Upper lobe of left lung (tissue), 6 donors: ENCODE measurements at regions not wholly inside any gene's neighbourhood (a gene's known extent, or its start where the extent isn't known, plus 50 kb on each side); places are given as distances from the start of the nearest gene placed in this dataset.
A peak's percentile ranks its signal among the peaks of the same experiment; 100 is the strongest.

Source experiments
- ATAC-seq, 2 donors: fragments of 200-7000 bp; cut with Tn5 transposase; one replicate each; pipeline ENCODE4 v1.9.1; 2022; ENCODE audit warnings: mild to moderate bottlenecking in 2 of 2, moderate library complexity in 2 of 2; ENCODE audit not compliant: low FRiP score in 2 of 2
- DNase-seq, 2 donors: peaks; one replicate each; pipeline ENCODE4 v3.0.0-alpha.2; 2019 to 2020
- H3K27ac ChIP-seq, 4 donors: fragments of 200-600 bp; sonication (generic); one replicate each; pipeline ENCODE4 v1.5.1; 2016 to 2019
- H3K27me3 ChIP-seq, 4 donors: fragments of 200-600 bp; sonication (generic); one replicate each; pipeline ENCODE4 v1.5.1; 2017 to 2019
- H3K36me3 ChIP-seq, 4 donors: fragments of 200-600 bp; sonication (generic); one replicate each; pipeline ENCODE4 v1.5.1; 2016 to 2019
- H3K4me1 ChIP-seq, 4 donors: fragments of 200-600 bp; sonication (generic); one replicate each; pipeline ENCODE4 v1.5.1; 2018 to 2019
- H3K4me3 ChIP-seq, 4 donors: fragments of 200-600 bp; sonication (generic); one replicate each; pipeline ENCODE4 v1.5.1; 2017 to 2019; ENCODE audit warnings: mild to moderate bottlenecking in 2 of 4, moderate library complexity in 1 of 4
- H3K9me3 ChIP-seq, 4 donors: fragments of 200-600 bp; sonication (generic); one replicate each; pipeline ENCODE4 v1.5.1; 2018 to 2019
- EP300 ChIP-seq, 4 donors: sonication (generic); formaldehyde crosslinking; IDR thresholded peaks; one replicate each; pipeline ENCODE4 v1.5.1; 2017; ENCODE audit warnings: antibody characterized with exemption in 4 of 4, control low read depth in 2 of 4
- POLR2A ChIP-seq, 4 donors: fragments of 450-650 bp; IDR thresholded peaks; one replicate each; pipeline ENCODE4 v1.5.1; 2016 to 2017; ENCODE audit warnings: antibody characterized with exemption in 4 of 4, mild to moderate bottlenecking in 2 of 4
- POLR2AphosphoS5 ChIP-seq, 2 donors: sonication (generic); formaldehyde crosslinking; IDR thresholded peaks; one replicate each; pipeline ENCODE4 v1.5.1; 2017; ENCODE audit warnings: antibody characterized with exemption in 2 of 2
- WGBS, 2 donors: methylation state at CpG; one replicate each; pipeline ENCODE4 v1.1.5; 2017 to 2018; 5-methylcytosine and 5-hydroxymethylcytosine counted together
- TF ChIP-seq, protein P1 (sequence below), 6 experiments: fragments of 450-650 bp in 4 of 6; fragments of 200-600 bp in 2 of 6; sonication (generic) in 2 of 6; IDR thresholded peaks; one replicate each; pipeline ENCODE4 v1.5.1; 2016 to 2019; ENCODE audit warnings: antibody characterized with exemption in 6 of 6
- donor health status: DM: no; HTN: no; CAD: no; lungs with moderate emphysema.
- donor health status: DM: no; HTN: yes; CAD: no; lungs with severe emphysema.

DNA sequence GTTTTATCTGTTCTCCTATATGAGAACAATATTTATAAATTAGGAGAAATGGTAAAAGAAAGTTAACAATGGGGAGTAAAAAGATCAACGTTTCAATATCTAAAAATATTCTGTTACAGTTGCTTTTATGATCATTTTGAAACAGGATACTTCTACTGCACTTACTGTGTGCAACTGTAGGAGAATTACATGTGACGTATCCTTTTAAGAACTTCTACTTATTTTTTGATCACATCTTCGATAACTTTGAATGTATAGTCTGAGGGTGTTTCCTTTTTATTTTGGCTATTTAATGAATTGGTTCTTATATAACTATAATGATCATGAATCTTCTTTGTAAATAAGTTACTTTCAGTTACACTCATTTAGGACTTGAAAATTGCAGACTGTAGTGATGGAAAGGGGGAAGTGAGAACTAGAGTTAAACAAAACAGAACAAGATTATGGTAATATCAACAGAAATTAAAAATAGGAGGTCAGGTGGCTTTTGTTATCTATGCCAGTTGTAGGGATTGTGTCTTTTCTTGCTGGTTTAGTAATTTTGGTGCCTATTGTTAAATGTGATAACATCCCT lies 109.9 kb downstream of the MSTN start:
- no peak for ATAC-seq
- Histone ChIP-seq H3K9me3 (no peaks in the 10 kb centered on the region), H3K27ac (no peak overlapping the region), H3K4me1 (no peaks in the 10 kb centered on the region), H3K4me3 (no peak overlapping the region), H3K27me3 (no peaks in the 10 kb centered on the region), H3K36me3 (no peaks in the 10 kb centered on the region)
- DNase-seq = no peak
- TF ChIP-seq POLR2A (IDR thresholded peaks at IDR 0.05) = no peak
- TF ChIP-seq EP300 (IDR thresholded peaks at IDR 0.05) = no peak
- TF ChIP-seq POLR2AphosphoS5 (IDR thresholded peaks at IDR 0.05) = no peak
- TF ChIP-seq, protein P1, sequence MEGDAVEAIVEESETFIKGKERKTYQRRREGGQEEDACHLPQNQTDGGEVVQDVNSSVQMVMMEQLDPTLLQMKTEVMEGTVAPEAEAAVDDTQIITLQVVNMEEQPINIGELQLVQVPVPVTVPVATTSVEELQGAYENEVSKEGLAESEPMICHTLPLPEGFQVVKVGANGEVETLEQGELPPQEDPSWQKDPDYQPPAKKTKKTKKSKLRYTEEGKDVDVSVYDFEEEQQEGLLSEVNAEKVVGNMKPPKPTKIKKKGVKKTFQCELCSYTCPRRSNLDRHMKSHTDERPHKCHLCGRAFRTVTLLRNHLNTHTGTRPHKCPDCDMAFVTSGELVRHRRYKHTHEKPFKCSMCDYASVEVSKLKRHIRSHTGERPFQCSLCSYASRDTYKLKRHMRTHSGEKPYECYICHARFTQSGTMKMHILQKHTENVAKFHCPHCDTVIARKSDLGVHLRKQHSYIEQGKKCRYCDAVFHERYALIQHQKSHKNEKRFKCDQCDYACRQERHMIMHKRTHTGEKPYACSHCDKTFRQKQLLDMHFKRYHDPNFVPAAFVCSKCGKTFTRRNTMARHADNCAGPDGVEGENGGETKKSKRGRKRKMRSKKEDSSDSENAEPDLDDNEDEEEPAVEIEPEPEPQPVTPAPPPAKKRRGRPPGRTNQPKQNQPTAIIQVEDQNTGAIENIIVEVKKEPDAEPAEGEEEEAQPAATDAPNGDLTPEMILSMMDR (IDR thresholded peaks at IDR 0.05) = no peak
- WGBS, 2 donors = 73% methylated on average over 3 of the region's 3 CpGs

DNA sequence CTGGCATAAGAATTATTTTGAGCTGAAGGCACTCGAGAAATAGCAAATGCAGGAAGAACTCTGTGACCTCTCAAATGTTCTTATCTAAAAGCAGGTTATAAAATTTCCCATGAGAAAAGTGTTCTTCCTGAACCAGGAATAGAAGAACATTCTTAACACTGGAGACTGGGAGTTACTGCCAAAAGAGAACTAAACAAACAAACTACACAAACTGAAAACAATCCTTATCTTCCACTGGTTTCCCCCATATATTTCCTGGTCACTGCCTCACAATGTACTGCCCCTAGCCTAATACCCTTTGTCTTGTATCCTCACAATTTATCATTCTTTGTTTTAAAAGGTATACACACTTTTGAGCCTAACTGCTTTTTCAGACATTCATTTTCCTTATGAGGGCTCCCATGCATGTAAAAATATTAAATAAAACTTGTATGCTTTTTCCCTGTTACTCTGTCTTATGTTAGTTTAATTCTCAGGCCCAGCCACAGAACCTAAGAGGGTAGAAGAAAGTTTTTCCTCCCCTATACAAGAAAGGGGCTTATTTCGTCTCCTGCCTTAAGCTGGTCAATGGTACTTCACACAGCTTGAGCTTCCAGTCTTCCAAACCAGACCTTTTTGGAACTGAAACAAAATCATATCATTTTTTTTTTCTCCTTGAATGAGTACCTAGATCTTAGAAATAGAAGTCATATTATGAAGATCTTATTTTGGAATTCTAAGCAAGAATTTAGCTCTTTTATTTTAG lies 110.6 kb downstream of the MSTN start:
- Histone ChIP-seq H3K4me3 (no peak overlapping the region), H3K9me3 (no peaks in the 10 kb centered on the region), H3K27me3 (no peaks in the 10 kb centered on the region), H3K4me1 (no peaks in the 10 kb centered on the region), H3K36me3 (no peaks in the 10 kb centered on the region), H3K27ac (no peak overlapping the region)
- no peak for TF ChIP-seq POLR2A (IDR thresholded peaks at IDR 0.05)
- no peak for TF ChIP-seq EP300 (IDR thresholded peaks at IDR 0.05)
- TF ChIP-seq, protein P1 (IDR thresholded peaks at IDR 0.05) = no peak
- no peak for TF ChIP-seq POLR2AphosphoS5 (IDR thresholded peaks at IDR 0.05)
- no peak for ATAC-seq
- WGBS, 2 donors = 53 to 61% methylated on average over 2 of the region's 2 CpGs
- DNase-seq = no peak

DNA sequence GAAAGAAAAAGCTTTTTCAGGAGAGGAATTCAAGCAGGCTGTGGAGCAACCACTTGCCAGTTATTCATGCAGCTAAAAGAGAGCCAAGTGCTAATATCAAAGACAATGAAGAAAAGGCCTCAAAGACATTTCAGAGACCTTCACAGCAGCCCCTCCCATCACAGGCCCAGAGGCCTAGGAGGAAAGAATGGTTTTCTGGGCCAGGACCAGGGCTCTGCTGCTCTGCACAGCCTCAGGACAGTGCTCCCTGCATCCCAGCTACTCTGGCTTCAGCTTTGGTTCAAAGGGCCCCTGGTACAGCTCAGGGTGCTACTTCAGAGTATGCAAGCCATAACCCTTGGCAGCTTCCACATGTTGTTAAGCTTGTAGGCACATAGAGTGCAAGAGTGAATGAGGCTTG lies 119.5 kb downstream of the MSTN start:
- Histone ChIP-seq H3K9me3 (peaks cover 0 to 22% (median 12%) of the 10 kb centered on the region in 4 donors), H3K4me1 (no peaks in the 10 kb centered on the region), H3K36me3 (no peaks in the 10 kb centered on the region), H3K27ac (no peak overlapping the region), H3K27me3 (no peaks in the 10 kb centered on the region), H3K4me3 (no peak overlapping the region)
- TF ChIP-seq POLR2A (IDR thresholded peaks at IDR 0.05) = no peak
- DNase-seq = no peak
- ATAC-seq = peak in 1 of 2 donors; percentile 37

DNA sequence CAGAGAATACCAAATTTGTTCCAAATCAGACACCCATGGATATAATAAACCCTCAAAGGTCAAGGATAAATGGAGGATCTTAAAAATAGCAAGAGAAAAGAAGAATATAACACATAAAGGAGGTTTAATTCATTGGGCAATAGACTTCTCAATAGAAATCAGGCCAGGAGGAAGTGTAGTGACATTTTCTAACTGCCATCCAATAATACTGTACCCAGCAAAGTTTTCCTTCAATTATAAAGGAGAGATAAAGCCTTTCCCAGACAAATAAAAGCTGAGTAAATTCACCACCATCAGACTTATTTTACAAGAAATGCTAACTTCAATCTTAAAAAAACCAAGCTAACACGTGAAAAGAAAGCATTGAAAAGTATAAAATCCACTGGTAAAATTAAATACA lies 121.6 kb downstream of the MSTN start:
- Histone ChIP-seq H3K36me3 (no peaks in the 10 kb centered on the region), H3K27ac (no peak overlapping the region), H3K4me1 (no peaks in the 10 kb centered on the region), H3K27me3 (no peaks in the 10 kb centered on the region), H3K9me3 (peaks cover 0 to 22% (median 12%) of the 10 kb centered on the region in 4 donors), H3K4me3 (no peak overlapping the region)
- TF ChIP-seq POLR2A (IDR thresholded peaks at IDR 0.05) (no peak), POLR2AphosphoS5 (IDR thresholded peaks at IDR 0.05) (no peak), EP300 (IDR thresholded peaks at IDR 0.05) (no peak)
- TF ChIP-seq, protein P1 (IDR thresholded peaks at IDR 0.05) = no peak
- DNase-seq (no peak), ATAC-seq (no peak)
- WGBS, 2 donors = 79 to 91% methylated on average over 1 of the region's 1 CpG

DNA sequence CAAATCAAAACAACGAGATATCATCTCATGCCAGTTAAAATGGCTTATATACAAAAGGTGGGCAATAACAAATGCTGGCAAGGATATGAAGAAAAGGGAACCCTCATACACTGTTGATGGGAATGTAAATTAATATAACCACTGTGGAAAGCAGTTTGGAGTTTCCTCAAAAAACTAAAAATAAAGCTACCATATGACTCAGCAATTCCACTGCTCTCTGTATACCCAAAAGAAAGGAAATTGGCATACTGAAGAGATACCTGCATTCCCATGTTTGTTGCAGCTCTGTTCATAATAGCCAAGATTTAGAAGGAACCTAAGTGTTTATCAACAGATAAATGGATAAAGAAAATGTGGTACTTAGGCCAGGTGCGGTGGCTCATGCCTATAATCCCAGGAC lies 124.8 kb downstream of the MSTN start:
- 91 to 97% methylated on average over 2 of the region's 2 CpGs for WGBS, 2 donors
- TF ChIP-seq, protein P1 (IDR thresholded peaks at IDR 0.05) = no peak
- TF ChIP-seq POLR2A (IDR thresholded peaks at IDR 0.05) = no peak
- TF ChIP-seq EP300 (IDR thresholded peaks at IDR 0.05) = no peak
- no peak for TF ChIP-seq POLR2AphosphoS5 (IDR thresholded peaks at IDR 0.05)
- DNase-seq (no peak), ATAC-seq (no peak)
- Histone ChIP-seq H3K4me1 (no peaks in the 10 kb centered on the region), H3K9me3 (peaks cover 0 to 17% (median 9%) of the 10 kb centered on the region in 4 donors), H3K27ac (no peak overlapping the region), H3K27me3 (no peaks in the 10 kb centered on the region), H3K4me3 (no peak overlapping the region), H3K36me3 (no peaks in the 10 kb centered on the region)
